ENCODE measurements at regions not wholly inside any gene's neighbourhood (a gene's known extent, or its start where the extent isn't known, plus 50 kb on each side); places are given as distances from the start of the nearest gene placed in this dataset.

DNA sequence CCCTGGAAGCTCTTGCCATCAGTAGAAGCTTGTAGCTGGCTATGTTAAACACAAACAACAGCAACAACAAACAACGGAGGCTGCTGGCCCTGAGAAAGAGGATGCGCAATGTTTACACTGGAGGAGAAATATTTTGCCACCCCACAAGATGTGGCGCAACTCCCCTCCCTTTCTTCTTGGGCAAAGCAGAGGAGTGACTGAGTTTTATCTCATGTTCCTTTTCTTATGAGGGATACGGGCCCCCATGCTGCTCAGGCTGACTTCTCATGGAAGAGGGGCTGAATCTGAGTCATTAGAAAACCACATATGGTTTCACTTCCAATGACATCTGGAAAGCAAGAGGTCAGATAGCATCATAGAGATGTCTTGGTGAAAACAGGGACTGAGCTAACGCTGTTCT is 75.9 kb upstream of the HDDC2 start:
- TF ChIP-seq, protein P1, sequence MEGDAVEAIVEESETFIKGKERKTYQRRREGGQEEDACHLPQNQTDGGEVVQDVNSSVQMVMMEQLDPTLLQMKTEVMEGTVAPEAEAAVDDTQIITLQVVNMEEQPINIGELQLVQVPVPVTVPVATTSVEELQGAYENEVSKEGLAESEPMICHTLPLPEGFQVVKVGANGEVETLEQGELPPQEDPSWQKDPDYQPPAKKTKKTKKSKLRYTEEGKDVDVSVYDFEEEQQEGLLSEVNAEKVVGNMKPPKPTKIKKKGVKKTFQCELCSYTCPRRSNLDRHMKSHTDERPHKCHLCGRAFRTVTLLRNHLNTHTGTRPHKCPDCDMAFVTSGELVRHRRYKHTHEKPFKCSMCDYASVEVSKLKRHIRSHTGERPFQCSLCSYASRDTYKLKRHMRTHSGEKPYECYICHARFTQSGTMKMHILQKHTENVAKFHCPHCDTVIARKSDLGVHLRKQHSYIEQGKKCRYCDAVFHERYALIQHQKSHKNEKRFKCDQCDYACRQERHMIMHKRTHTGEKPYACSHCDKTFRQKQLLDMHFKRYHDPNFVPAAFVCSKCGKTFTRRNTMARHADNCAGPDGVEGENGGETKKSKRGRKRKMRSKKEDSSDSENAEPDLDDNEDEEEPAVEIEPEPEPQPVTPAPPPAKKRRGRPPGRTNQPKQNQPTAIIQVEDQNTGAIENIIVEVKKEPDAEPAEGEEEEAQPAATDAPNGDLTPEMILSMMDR (IDR thresholded peaks at IDR 0.05; ENCODE audit: insufficient read depth, low read length, poor library complexity, severe bottlenecking): no peak
- no peak for TF ChIP-seq EZH2phosphoT487 (conservative IDR thresholded peaks at IDR 0.05; ENCODE audit: low read length)

All from SU-DHL-6 (cell line).